HG03442 (cell line): ENCODE measurements at regions not wholly inside any gene's neighbourhood (a gene's known extent, or its start where the extent isn't known, plus 50 kb on each side); places are given as distances from the start of the nearest gene placed in this dataset.
"Not testable (repeated sequence)": the region's sequence is repeated elsewhere in the genome, so short reads cannot be mapped to it uniquely, and the experiment has no call there.

Source experiments
- ATAC-seq: cut with Tn5 transposase; IDR thresholded peaks from one replicate; pipeline ENCODE4 v1.9.1; 2021; ENCODE audit warnings: mild to moderate bottlenecking, moderate library complexity; ENCODE audit not compliant: unreplicated experiment

DNA sequence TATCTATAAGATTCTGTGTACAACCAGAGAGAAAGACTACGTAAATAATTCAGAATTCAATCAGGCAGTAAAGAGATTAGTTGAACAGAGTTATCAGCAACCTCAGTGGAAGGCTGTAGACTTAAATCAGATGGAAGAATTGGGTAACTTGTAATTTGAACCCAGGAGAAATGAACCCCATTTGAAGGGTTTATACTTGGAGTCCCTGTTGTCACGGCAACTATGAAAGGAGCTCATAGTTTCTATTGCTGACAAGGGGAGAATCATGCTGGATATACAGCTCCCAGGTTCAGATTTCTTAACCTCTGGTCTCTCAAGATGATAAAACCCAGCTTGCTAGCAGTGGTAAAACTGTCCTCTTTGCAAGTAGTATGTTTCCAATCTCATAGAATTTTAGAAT is 54.4 kb upstream of the BMP4 start:
- no peak for ATAC-seq

DNA sequence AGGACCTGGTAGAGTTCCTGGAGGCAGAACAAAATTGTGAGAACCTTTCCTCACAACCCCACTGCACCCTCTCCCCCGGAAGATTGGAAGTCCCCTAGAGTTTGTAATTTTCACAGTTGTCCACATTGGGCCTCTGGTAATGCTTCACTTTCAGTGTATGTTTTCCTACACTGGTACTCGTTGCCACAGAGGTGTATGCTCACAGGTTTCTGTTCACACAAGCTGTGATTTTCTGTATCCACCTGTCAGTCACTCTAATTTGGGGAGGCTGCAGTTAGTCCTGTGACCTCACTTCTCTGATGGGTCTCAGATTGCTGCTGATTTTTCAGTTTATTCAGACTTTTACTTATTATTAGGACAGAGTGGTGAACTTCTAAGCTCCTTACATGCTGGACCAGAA is 66.4 kb upstream of the BMP4 start:
- peak; percentile 41 for ATAC-seq

DNA sequence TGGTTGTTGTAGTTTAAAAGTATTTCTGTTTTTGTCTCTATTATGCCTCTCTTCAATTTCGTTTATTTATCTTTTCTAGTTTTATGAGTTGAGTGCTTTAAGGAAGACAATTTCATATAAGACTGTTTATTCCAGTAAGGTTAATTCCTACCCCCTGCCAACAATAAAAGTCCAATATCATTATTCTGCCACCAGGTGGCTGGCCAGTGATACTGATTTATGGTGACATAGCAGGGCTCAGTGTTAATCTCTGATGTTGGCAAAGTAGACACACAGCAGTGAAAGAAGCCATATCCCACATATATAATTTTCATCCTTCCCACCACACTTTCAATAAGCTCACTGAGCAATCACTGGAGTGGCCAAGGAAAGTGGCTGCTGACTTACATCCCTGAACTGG is 69.0 kb upstream of the BMP4 start:
- ATAC-seq = no peak

DNA sequence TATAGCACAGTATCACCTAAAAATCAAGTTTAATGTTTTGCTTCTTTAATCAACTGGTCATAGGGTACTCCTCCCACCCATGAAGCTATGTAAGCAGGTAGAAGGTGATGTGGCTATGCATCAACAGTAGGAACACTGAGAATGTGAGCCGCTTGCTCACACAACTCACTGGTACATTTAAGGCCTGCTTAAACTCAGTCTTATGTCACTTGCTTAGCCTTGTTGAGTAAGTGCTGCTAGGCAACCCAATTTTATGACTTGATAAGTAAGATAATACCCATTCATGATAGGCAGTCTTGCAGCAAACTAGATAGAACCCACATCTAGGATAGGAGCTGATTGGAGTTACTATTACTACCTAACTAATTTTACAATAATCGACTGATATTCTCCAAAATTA is 70.0 kb upstream of the BMP4 start:
- ATAC-seq = no peak

DNA sequence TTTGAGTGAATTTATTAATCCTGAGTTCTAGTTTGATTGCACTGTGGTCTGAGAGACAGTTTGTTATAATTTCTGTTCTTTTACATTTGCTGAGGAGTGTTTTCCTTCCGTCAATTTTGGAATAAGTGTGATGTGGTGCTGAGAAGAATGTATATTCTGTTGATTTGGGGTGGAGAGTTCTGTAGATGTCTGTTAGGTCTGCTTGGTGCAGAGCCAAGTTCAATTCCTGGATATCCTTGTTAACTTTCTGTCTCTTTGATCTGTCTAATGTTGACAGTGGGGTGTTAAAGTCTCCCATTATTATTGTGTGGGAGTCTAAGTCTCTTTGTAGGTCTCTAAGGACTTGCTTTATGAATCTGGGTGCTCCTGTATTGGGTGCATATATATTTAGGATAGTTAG is 74.4 kb upstream of the BMP4 start:
- ATAC-seq = not testable (repeated sequence)

DNA sequence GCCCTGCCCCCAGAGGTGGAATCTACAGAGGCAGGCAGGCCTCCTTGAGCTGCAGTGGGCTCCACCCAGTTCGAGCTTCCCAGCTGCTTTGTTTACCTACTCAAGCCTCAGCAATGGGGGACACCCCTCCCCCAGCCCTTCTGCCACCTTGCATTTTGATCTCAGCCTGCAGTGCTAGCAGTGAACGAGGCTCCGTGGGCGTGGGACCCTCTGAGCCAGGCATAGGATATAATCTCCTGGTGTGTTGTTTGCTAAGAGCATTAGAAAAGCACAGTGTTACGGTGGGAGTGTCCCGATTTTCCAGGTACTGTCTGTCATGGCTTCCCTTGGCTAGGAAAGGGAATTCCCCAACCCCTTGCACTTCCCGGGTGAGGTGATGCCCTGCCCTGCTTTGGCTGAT is 76.7 kb upstream of the BMP4 start:
- ATAC-seq = not testable (repeated sequence)

DNA sequence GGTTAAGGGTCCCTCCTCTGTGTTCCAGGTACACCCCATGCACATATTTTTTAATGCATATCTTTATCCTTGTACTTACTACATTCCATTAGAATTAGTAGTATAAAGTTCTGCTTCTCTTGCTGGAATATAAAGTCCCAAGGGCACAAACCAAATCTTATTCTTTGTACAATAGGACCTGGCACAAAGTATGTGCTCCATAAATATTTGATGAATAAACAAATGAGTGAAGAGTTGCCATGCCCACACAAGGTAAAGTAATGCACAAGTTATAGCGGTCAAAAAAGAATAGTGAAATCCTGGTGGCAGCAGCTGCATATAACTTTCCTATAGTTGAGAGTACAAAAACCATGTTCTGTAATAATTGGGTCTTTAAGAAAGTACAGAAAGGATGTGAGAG is 82.1 kb upstream of the BMP4 start:
- no peak for ATAC-seq

DNA sequence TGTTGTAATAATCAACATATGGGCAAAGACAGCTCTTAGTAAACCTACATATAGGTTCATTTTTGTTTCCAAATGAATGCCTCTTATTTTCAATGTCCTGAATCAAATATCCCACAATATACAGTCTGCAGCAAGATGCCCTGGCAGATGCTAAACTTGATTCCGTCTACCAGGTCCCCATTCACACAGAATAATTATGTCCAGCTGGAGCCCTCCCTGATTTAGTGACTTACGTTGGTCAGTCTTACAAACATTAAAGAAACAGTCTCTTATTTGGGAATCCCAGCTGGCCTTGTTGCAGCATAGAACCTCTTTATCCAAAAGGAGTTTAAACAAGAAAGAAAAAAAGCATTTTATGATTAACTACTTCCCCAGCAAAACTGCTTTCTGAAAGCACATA is 82.7 kb upstream of the BMP4 start:
- ATAC-seq = no peak

DNA sequence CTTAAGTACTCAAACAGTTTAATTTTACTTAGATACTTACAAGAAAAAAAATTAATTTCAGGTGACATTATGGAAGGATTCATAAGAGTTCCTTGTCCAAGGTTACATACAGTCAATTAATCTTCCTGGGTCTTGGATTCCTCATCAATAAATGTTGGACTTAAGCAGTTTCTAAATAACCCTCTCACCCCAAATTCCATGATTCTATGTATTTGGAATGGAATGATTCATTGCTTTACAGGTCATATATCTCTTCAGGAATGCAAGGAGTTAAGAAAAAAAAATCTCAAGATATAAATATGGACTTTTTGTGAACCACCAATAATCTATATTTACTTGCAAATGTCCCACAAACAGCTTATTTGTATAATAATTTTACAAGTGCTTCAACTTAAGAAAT is 84.2 kb upstream of the BMP4 start:
- ATAC-seq = no peak

DNA sequence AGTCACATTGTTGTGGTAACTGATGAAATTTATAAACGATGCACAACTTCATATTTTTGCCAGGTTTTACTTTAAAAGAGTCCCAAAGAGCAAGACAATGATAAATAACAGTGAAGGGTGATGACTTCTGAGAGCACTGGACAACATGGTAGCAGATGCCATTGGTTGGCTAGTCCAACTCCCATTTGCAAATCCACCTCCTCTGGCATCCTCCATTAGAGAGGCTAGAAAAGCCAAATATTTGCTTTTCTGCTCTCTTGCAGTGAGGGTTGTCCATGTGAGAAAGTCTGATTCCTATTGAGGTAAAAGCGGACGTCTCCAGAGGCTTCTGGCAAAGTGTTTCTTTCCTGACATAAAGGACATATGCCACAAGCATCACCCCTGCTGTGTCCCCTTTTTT is 89.6 kb upstream of the BMP4 start:
- ATAC-seq = no peak

DNA sequence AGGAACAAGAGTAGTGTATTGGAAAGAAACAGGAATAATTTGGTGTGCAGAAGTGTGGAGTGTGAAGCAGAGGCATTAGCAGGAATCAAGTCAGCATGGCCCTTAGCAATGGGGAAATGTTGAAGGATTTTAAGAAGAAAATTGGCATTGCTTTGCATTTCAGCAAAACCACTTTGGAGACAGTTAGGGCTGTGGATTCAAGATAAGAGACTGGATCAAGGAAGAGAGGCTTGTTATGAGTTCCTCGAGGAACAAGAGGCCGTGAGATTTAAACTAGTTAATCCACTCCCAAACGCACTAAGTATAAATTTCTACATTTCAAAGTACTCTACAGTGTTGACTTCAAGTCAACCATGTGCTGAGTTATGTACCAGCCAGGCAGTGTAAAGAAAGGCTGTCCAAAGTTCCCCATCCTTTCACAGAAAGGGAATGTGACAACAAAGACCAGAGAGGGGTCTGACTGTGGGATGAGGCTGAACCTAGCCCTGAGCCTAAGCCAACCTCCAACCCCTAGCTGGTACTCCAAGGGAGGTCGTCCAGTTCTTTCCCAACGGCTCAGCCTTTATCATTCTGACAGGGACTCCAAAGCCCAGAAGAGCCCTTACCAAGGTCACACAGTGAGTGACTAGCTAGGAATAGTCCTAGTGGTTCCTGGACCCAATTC is 91.2 kb upstream of the BMP4 start:
- no peak for ATAC-seq

DNA sequence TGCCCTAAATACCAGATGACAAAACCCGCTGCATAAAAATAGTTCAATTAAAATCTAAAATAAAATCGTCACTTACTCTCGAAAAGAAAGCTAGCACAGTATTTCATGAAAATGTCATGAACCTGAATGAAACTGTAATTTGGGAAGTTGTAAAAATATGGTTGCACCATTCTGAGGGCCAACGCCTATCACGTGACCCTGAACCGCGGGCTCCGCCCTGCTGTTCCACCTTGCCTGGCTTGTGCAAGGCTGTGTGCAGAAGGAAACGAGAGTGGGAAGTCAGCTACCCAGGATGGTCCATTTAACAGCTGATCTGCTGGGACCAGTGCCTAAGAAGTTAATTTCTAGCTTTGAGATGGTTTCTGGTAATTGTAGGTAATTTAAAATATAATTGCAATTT is 91.7 kb upstream of the BMP4 start:
- no peak for ATAC-seq

DNA sequence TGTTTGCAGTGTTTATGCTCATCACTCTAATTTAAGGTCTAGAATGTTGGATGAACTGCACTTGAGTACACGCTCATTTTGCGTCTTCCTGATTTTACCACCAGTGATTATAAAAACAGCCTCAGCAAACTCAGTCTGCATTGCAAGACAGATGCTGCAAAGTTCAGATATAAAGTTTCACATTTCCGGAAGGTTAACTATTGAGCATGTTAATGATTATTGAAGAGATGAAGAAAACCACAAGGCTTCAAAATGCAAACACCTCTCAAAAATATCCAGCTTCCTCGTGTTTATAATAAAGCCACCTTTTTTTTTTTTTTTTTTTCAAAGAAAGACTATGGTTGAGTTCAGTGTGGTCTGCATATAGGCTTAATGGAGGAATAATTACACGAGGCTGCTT is 92.1 kb upstream of the BMP4 start:
- ATAC-seq = no peak

DNA sequence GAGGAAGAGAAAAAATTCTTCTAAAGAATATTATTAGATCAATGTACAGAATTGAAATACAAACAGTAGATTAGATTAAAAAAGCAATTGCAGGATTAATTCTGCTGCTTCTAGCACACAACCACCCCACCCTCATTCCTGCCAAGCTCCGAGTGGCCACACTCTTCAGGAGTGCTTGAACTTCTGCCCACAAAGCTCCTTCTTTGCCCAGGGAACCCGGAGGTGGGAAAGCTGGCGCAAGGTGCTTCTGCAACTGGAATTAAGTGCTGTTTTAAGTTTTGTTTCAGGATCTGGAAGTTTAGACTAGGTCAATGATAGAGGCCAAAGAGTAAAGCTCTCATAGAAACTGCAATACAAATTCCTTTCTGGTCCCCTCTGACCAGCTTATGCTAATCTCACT is 94.1 kb upstream of the BMP4 start:
- ATAC-seq = no peak

DNA sequence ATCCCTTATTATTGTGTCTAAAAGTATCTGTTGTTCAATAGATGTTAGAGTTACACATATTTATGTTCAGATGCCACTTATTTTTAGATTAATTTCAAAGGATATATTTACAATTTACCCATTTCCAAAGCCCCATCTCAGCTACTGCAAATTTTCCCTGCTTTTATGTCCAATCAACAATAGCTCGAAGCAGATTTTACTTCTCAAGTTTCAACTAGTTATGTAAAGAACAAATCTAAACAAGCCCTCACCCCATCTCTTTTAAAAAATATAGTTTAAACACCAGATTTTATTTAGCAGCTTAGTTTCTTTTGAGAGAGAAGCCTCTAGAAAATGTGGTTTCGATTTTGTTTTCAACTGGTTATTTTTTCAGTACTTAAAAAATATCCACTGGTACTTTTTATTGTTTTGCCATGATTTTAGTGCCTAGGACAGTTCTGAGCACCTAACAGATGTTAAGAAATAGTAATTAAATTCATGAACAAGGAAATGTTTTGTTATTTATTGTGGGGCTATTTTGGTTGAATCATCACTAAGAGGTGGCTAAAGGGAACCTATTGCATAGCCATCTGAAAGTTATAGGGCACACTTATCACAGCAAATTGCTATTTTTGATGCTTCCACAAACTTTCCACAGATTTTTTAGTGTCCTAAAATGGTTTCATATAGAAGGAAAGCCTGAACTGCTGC is 96.2 kb upstream of the BMP4 start:
- no peak for ATAC-seq

DNA sequence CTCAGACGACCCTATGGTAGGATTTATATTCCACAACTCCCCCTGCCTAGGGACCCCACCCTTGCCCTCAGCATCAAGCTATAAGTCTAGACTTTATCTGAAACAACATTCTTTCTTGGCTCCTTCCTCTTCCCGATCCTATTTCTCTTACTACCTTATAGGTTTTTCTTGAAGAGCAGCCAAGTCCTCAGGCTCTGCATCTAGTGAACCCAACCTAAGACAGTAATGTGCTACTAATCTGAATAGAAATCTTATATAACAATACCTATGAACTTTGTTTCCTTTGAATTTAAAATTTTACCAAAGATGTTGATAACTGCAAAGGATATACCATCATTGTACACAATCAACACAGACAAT is 96.7 kb upstream of the BMP4 start:
- no peak for ATAC-seq

DNA sequence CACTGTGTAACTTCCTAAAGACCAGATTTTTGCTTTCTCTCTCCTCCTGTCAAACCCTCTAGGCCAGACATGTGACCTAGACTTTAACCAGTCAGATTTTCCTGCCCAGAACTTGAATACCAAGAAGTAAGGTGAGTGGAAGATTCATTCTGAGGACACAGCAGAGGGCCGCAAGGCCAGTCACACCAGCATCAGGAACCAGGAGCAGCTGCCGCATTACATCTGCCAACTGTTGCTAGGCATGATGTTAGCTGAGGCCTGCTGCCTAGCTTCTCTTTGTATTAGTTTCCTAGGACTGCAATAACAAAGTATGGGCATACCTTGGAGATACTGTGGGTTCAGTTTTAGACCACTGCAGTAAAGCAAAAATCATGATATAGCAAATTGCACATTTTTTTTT is 101.9 kb upstream of the BMP4 start:
- ATAC-seq = no peak

DNA sequence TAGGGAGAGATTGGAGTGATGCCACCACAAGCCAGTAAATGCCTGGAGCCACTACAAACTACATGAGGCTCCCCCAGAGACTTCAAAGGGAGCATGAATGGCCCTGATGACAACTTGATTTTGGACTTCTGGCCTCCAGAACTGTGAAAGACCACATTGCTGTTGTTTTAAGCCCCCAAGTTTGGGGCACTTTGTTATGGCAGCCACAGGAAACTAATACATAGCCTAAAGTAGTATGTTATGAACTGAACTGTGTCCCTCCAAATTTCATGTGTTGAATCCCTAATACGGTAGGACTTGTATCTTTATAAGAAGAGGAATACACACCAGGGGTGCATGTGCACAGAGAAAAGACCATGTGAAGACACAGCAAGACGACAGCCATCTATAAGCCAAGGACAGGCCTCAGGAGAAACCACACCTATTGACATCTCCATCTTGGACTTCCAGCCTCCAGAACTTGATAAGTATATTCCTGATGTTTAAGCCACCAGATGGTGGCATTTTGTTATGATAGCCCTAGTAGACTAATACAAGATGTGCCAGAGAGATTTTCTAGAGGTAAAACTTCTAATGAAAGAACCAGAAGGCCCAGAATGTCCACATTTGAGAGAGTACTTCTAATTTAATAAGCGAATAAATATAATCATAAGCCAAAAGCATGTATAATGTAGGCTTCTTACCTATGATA is 127.1 kb upstream of the BMP4 start:
- no peak for ATAC-seq

DNA sequence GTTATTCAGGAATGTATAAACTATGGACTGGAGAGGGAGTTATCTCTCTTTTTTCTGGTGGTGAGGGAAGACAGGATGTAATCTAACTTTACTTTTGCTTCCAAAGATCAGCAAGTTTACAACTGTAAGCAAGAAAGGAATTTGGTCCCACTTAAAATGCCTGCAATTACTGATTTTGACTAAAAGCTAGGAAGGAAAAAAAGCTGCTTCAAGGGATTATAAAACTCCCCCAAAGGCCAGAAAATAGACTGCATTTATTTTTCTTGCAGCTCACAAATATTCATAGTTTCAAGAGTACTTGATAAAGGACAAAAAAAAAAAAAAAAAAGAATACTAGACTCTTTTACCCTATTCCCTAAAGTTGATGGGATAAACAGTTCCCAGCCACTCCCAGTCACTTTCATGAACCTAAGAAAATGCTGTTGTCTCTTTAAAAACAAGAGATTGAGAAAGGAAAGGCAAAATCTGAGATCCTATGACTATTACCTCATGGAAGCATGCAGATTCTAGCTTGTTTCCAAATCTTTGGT is 128.7 kb upstream of the BMP4 start:
- ATAC-seq = no peak

DNA sequence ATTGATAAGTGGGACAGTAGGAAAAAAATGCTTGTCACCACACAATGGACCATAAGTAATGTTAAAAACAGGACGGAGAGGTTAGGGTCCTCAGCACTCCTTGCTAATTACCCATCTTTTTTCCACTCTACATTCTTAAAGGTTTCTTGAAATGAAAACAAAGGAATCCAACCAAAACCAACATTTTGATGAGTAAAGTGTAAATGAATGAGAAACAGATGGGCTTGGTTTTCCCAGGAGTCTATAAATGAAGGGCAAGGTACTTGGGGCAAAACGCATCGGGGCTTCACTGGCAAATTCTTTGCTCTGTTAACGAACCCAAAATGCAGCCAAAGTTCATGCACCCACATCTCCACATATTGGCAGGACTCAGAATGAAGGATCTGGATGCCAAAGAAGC is 129.2 kb upstream of the BMP4 start:
- no peak for ATAC-seq

DNA sequence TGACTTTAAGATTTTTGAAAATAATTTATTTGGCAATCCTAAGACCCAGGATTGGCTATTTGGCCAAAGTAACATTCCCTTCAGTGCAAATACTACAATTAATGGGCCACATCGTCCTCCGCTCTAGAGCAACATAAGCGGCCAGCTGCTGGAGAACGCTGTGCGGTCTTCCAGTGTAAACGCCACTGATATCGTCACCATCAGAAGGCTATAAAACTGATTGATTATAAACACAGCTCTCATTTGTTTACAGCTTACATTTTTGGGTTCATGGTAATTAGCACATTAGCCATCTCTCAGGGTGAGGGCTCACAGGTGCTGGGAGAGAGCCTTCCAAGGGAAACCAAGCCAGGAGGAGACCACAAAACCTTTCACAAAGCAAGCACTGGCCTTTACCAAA is 130.1 kb upstream of the BMP4 start:
- ATAC-seq = no peak

DNA sequence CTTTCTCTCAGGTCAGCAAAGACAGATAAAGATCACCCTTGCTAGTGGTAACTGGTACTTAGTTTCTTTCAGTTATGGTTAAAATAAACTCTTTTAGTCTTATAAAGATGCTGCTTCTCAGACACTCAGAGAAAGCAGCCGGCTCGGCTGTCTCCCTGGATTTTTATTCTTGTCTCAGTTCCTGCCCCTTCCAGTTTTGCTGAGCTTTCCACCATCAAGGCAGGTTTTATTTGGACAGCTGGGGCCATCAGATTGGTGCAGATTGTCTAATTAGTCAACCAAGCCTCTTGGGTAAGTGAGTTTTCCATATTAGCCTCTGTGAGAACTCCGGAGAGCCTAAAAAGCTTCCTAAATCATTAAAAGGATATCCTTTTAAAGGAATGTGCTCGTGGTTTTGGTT is 130.8 kb upstream of the BMP4 start:
- ATAC-seq = no peak
